Mesothelial cell of epicardium (in vitro differentiated cells): ENCODE measurements at regions not wholly inside any gene's neighbourhood (a gene's known extent, or its start where the extent isn't known, plus 50 kb on each side); places are given as distances from the start of the nearest gene placed in this dataset.

Experiments used
- DNase-seq, 2 experiments: peaks; one replicate each; pipeline ENCODE4 v3.0.0; 2021; ENCODE audit warnings: low spot score in 2 of 2; ENCODE audit not compliant: unreplicated experiment in 2 of 2
- H3K27ac Mint-ChIP-seq: 2 replicates; pipeline ENCODE4 v1.8.0; 2021; ENCODE audit warnings: mixed read lengths
- H3K27me3 Mint-ChIP-seq: 2 replicates; pipeline ENCODE4 v1.8.0; 2021; ENCODE audit warnings: low read depth, mixed read lengths
- H3K36me3 Mint-ChIP-seq: 2 replicates; pipeline ENCODE4 v1.8.0; 2021; ENCODE audit warnings: mixed read lengths
- H3K4me1 Mint-ChIP-seq: 2 replicates; pipeline ENCODE4 v1.8.0; 2021; ENCODE audit warnings: mixed read lengths
- H3K4me3 Mint-ChIP-seq: 2 replicates; pipeline ENCODE4 v1.8.0; 2021; ENCODE audit warnings: mild to moderate bottlenecking, moderate library complexity, mixed read lengths
- H3K9me3 Mint-ChIP-seq: 2 replicates; pipeline ENCODE4 v1.8.0; 2021; ENCODE audit warnings: mixed read lengths
- CTCF ChIP-seq: fragments of 200-600 bp; sonication (generic); IDR thresholded peaks from one replicate; pipeline ENCODE4 v1.5.0; 2021; ENCODE audit warnings: antibody characterized with exemption; ENCODE audit not compliant: unreplicated experiment

- TF ChIP-seq CTCF, result no peak
- peaks cover 18% of the 10 kb centered on the region for H3K9me3 Mint-ChIP-seq
- H3K27me3 Mint-ChIP-seq, result no peaks in the 10 kb centered on the region
- H3K4me3 Mint-ChIP-seq, result no peak overlapping the region
- H3K4me1 Mint-ChIP-seq, result peaks cover 9% of the 10 kb centered on the region
- H3K36me3 Mint-ChIP-seq, result no peaks in the 10 kb centered on the region
- no peak for DNase-seq
- H3K27ac Mint-ChIP-seq, result no peak overlapping the region
Measured at GRCh38 chr5:164966611-164967010, 1461.2 kb downstream of the MAT2B start.

- H3K9me3 Mint-ChIP-seq, result peaks cover 22% of the 10 kb centered on the region
Measured at GRCh38 chr5:164967354-164967753, 1461.9 kb downstream of the MAT2B start.

GRCh38 chr5:164972973-164973372 is 1467.6 kb downstream of the MAT2B start:
- Mint-ChIP-seq H3K27me3 (no peaks in the 10 kb centered on the region), H3K4me3 (no peak overlapping the region), H3K9me3 (peaks cover 62% of the 10 kb centered on the region), H3K36me3 (peaks cover 33% of the 10 kb centered on the region), H3K27ac (peak overlapping the region; percentile 86), H3K4me1 (peaks cover 7% of the 10 kb centered on the region)
- no peak for DNase-seq
- TF ChIP-seq CTCF, result no peak

More at GRCh38 chr5:164967354-164967753, 1461.9 kb downstream of the MAT2B start:
- no peak for TF ChIP-seq CTCF
- no peak overlapping the region for H3K27ac Mint-ChIP-seq
- no peaks in the 10 kb centered on the region for H3K27me3 Mint-ChIP-seq
- H3K36me3 Mint-ChIP-seq, result no peaks in the 10 kb centered on the region
- no peak for DNase-seq
- no peak overlapping the region for H3K4me3 Mint-ChIP-seq
- peaks cover 5% of the 10 kb centered on the region for H3K4me1 Mint-ChIP-seq

GRCh38 chr5:164975986-164976385 is 1470.6 kb downstream of the MAT2B start:
- peaks cover 33% of the 10 kb centered on the region for H3K36me3 Mint-ChIP-seq
- no peak for DNase-seq

GRCh38 chr5:164980480-164980879 is 1475.1 kb downstream of the MAT2B start:
- Mint-ChIP-seq H3K4me3 (no peak overlapping the region), H3K9me3 (peaks cover 34% of the 10 kb centered on the region), H3K27ac (no peak overlapping the region), H3K36me3 (peaks cover 15% of the 10 kb centered on the region), H3K27me3 (no peaks in the 10 kb centered on the region), H3K4me1 (peaks cover 15% of the 10 kb centered on the region)
- TF ChIP-seq CTCF, result no peak
- DNase-seq, result no peak

More at GRCh38 chr5:164975986-164976385, 1470.6 kb downstream of the MAT2B start:
- H3K4me1 Mint-ChIP-seq, result peaks cover 7% of the 10 kb centered on the region
- no peaks in the 10 kb centered on the region for H3K27me3 Mint-ChIP-seq
- TF ChIP-seq CTCF, result no peak
- H3K4me3 Mint-ChIP-seq, result no peak overlapping the region
- no peak overlapping the region for H3K27ac Mint-ChIP-seq
- H3K9me3 Mint-ChIP-seq, result peaks cover 64% of the 10 kb centered on the region

GRCh38 chr5:164998142-164998541 is 1492.7 kb downstream of the MAT2B start:
- no peak for TF ChIP-seq CTCF
- DNase-seq, result no peak
- Mint-ChIP-seq H3K36me3 (no peaks in the 10 kb centered on the region), H3K27ac (no peak overlapping the region), H3K27me3 (peaks cover 9% of the 10 kb centered on the region), H3K9me3 (no peaks in the 10 kb centered on the region), H3K4me1 (no peaks in the 10 kb centered on the region), H3K4me3 (no peak overlapping the region)
